Gastrocnemius medialis (tissue), 4 donors: ENCODE measurements at regions not wholly inside any gene's neighbourhood (a gene's known extent, or its start where the extent isn't known, plus 50 kb on each side); places are given as distances from the start of the nearest gene placed in this dataset.

ENCODE experiments used
- ATAC-seq, 2 donors: fragments of 150-250 bp; one replicate each; pipeline ENCODE4 v1.9.1; 2016
- DNase-seq, 2 donors: peaks; one replicate each; pipeline ENCODE4 v3.0.0-alpha.2; 2019
- H3K27ac ChIP-seq, 4 donors: fragments of 200-600 bp; sonication (generic); 1 replicate in 1 of 4; 2 replicates in 3 of 4; pipeline ENCODE4 v1.5.1; 2016 to 2018; ENCODE audit warnings: mild to moderate bottlenecking in 2 of 4, moderate library complexity in 1 of 4
- H3K27me3 ChIP-seq, 3 donors: fragments of 200-600 bp; sonication (generic) in 2 of 3; 1 replicate in 1 of 3; 2 replicates in 2 of 3; pipeline versions ENCODE4 v1.5.1 to v1.6.0; 2016 to 2019; ENCODE audit warnings: mild to moderate bottlenecking in 1 of 3, moderate library complexity in 1 of 3
- H3K36me3 ChIP-seq, 2 donors: fragments of 200-600 bp; sonication (generic) in 1 of 2; one replicate each; pipeline ENCODE4 v1.5.1; 2017 to 2018
- H3K4me1 ChIP-seq, 2 donors: fragments of 200-600 bp; sonication (generic) in 1 of 2; one replicate each; pipeline ENCODE4 v1.5.1; 2016 to 2017; ENCODE audit warnings: mild to moderate bottlenecking in 2 of 2
- H3K4me3 ChIP-seq, 4 donors: fragments of 200-600 bp; sonication (generic) in 3 of 4; 1 replicate in 1 of 4; 2 replicates in 3 of 4; pipeline ENCODE4 v1.5.1; 2016 to 2019; ENCODE audit warnings: mild to moderate bottlenecking in 2 of 4
- H3K9me3 ChIP-seq, 3 donors: fragments of 200-600 bp; sonication (generic) in 2 of 3; 1 replicate in 1 of 3; 2 replicates in 2 of 3; pipeline ENCODE4 v1.5.1; 2016 to 2019
- POLR2A ChIP-seq, 2 donors: fragments of 450-650 bp; IDR thresholded peaks; one replicate each; pipeline ENCODE4 v1.6.1; 2017; ENCODE audit warnings: antibody characterized with exemption in 2 of 2, mild to moderate bottlenecking in 2 of 2, moderate library complexity in 2 of 2
- in situ Hi-C, 4 donors: fragments of 200-750 bp; cut with MboI; loops; one replicate each; pipeline versions ENCODE4 v1.15.0 to v1.8.0; 2017; ENCODE audit warnings: low sequenced_read_pairs in 4 of 4
- intact Hi-C: fragments of 100-400 bp; cut with DNase I; formaldehyde crosslinking; loops from one replicate; pipeline ENCODE4 v1.15.1; 2023; ENCODE audit warnings: low total_unique reads
- TF ChIP-seq, protein P1 (sequence below), 5 experiments: fragments of 450-650 bp in 3 of 5; fragments of 200-600 bp in 2 of 5; sonication (generic) in 2 of 5; IDR thresholded peaks in 4 of 5; conservative IDR thresholded peaks in 1 of 5; 1 replicate in 4 of 5; 2 replicates in 1 of 5; pipeline ENCODE4 v1.5.1; 2016 to 2019; ENCODE audit warnings: antibody characterized with exemption in 5 of 5, mild to moderate bottlenecking in 3 of 5, moderate library complexity in 3 of 5

DNA sequence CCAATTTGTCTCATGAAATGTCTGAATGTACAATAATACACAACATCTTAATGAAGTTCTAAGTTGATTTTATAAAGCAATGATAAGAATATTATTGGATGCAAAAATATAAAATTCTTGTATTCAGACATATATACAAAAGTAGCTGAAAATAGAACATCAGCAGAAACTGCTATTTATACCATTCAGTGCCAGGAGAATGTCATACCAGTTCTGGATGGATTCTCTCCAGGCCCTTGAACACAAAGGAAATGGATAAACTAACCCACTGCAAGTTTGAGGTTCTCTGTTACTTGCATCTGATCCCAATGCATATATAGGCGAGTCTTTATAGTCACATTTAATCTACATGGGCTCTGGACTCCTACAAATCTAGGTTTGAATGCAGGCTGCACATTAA lies 126.3 kb upstream of the KLF3 start:
- Histone ChIP-seq H3K4me1 (no peaks in the 10 kb centered on the region), H3K4me3 (no peak overlapping the region), H3K9me3 (no peaks in the 10 kb centered on the region), H3K27ac (no peak overlapping the region), H3K36me3 (no peaks in the 10 kb centered on the region), H3K27me3 (no peaks in the 10 kb centered on the region)
- in situ Hi-C loops (no loop called here), intact Hi-C loops (no loop called here)
- DNase-seq (no peak), ATAC-seq (no peak)
- no peak for TF ChIP-seq POLR2A (IDR thresholded peaks at IDR 0.05)
- TF ChIP-seq, protein P1, sequence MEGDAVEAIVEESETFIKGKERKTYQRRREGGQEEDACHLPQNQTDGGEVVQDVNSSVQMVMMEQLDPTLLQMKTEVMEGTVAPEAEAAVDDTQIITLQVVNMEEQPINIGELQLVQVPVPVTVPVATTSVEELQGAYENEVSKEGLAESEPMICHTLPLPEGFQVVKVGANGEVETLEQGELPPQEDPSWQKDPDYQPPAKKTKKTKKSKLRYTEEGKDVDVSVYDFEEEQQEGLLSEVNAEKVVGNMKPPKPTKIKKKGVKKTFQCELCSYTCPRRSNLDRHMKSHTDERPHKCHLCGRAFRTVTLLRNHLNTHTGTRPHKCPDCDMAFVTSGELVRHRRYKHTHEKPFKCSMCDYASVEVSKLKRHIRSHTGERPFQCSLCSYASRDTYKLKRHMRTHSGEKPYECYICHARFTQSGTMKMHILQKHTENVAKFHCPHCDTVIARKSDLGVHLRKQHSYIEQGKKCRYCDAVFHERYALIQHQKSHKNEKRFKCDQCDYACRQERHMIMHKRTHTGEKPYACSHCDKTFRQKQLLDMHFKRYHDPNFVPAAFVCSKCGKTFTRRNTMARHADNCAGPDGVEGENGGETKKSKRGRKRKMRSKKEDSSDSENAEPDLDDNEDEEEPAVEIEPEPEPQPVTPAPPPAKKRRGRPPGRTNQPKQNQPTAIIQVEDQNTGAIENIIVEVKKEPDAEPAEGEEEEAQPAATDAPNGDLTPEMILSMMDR (IDR thresholded peaks at IDR 0.05 in 4 of 5, conservative IDR thresholded peaks at IDR 0.05 in 1 of 5): no peak

DNA sequence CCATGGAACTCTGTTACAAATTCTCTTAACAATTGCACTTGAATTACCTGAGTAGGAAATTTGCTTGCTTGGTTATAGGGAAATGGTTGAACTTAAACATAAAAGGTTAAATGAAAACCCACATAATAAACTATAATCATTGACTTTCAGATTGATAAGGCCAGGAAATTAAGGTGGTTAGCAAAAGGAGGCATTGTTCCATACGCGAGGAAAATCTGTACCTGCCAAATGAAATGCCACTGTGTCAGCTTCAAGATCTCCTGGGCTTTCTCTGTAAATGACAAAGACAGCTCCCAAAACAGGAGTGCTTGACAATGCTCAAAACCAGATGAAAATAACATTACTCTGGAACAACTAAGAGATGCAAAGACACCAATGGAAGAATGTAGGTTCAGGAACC lies 125.5 kb upstream of the KLF3 start:
- ATAC-seq (no peak), DNase-seq (no peak)
- H3K4me3 ChIP-seq: no peak overlapping the region
- H3K9me3 ChIP-seq: no peaks in the 10 kb centered on the region
- in situ Hi-C loops: no loop called here
- intact Hi-C loops: no loop called here
- H3K36me3 ChIP-seq: no peaks in the 10 kb centered on the region
- no peaks in the 10 kb centered on the region for H3K27me3 ChIP-seq
- TF ChIP-seq, protein P1 (IDR thresholded peaks at IDR 0.05 in 4 of 5, conservative IDR thresholded peaks at IDR 0.05 in 1 of 5): no peak
- no peak for TF ChIP-seq POLR2A (IDR thresholded peaks at IDR 0.05)
- H3K4me1 ChIP-seq: no peaks in the 10 kb centered on the region
- H3K27ac ChIP-seq: no peak overlapping the region

DNA sequence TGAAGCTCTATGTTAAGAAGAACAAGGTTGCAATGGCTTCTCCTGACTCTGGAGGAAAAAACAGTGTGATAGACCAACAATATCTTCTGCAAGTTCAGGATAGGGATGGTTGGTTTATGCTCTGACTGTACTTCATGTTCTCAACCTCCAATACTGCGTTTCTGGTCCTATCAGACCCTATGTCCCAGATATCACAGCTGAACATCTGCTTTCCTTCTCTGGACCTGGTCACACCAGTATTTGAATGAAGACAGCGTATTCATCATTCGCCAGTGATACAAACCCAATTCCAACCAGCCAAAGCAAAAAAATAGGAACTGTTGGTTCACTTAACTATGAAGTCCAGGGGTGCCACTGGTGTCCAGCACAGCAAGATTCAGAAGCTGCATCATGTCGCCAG lies 124.5 kb upstream of the KLF3 start:
- Histone ChIP-seq H3K27me3 (no peaks in the 10 kb centered on the region), H3K4me1 (no peaks in the 10 kb centered on the region), H3K9me3 (no peaks in the 10 kb centered on the region), H3K36me3 (no peaks in the 10 kb centered on the region), H3K27ac (no peak overlapping the region), H3K4me3 (no peak overlapping the region)
- intact Hi-C loops: no loop called here
- in situ Hi-C loops: no loop called here
- no peak for TF ChIP-seq POLR2A (IDR thresholded peaks at IDR 0.05)
- TF ChIP-seq, protein P1 (IDR thresholded peaks at IDR 0.05 in 4 of 5, conservative IDR thresholded peaks at IDR 0.05 in 1 of 5): no peak
- no peak for DNase-seq
- ATAC-seq: no peak

DNA sequence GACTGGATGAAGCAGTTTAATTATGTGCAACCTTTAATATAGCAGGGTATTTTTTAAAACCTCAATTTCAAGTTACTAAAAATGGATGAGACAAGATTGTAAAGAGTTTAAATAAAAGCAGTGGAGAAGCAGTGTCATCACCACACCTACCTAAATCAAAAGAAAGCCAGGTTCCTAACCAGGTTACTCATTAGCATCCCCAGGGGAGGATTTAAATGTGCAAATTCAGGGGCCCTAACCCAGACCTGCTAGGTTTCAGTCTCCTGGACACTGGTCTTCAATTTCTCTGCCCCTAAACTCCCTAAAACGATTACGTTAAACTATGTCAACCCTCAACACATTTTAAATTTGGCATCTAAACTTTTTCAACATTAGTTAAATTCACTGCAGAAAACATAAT lies 116.9 kb upstream of the KLF3 start:
- Histone ChIP-seq H3K9me3 (no peaks in the 10 kb centered on the region), H3K36me3 (no peaks in the 10 kb centered on the region), H3K4me3 (no peak overlapping the region), H3K27ac (no peak overlapping the region), H3K4me1 (no peaks in the 10 kb centered on the region), H3K27me3 (no peaks in the 10 kb centered on the region)
- TF ChIP-seq, protein P1 (IDR thresholded peaks at IDR 0.05 in 4 of 5, conservative IDR thresholded peaks at IDR 0.05 in 1 of 5): no peak
- TF ChIP-seq POLR2A (IDR thresholded peaks at IDR 0.05): no peak
- in situ Hi-C loops: no loop called here
- intact Hi-C loops: no loop called here
- DNase-seq: no peak
- no peak for ATAC-seq

DNA sequence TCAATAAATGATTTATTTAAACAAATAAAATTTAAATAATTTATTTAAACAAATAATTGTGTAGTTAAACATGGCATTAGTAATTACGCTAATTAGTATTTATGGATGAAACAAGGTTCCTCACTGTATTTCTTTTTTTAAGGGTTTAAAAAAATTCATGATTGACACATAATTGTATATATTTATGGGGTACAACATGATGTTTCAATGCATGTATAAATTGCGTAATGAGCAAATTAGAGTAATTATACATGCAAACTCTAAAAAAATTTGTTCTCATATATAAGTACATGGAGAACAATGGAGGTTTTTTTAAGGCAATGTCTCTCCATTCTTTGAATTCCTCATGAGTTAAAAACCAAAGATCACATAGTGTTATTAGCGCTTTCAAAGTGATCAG lies 115.7 kb upstream of the KLF3 start:
- intact Hi-C loops: no loop called here

More for the DNA sequence above, 115.7 kb upstream of the KLF3 start:
- H3K36me3 ChIP-seq: no peaks in the 10 kb centered on the region
- H3K4me1 ChIP-seq: no peaks in the 10 kb centered on the region
- H3K4me3 ChIP-seq: no peak overlapping the region
- no peaks in the 10 kb centered on the region for H3K9me3 ChIP-seq
- ATAC-seq (no peak), DNase-seq (no peak)
- no peaks in the 10 kb centered on the region for H3K27me3 ChIP-seq
- in situ Hi-C loops: no loop called here
- TF ChIP-seq, protein P1 (IDR thresholded peaks at IDR 0.05 in 4 of 5, conservative IDR thresholded peaks at IDR 0.05 in 1 of 5): no peak
- no peak for TF ChIP-seq POLR2A (IDR thresholded peaks at IDR 0.05)
- H3K27ac ChIP-seq: no peak overlapping the region
